Erythroblast (primary cell): ENCODE measurements at regions not wholly inside any gene's neighbourhood (a gene's known extent, or its start where the extent isn't known, plus 50 kb on each side); places are given as distances from the start of the nearest gene placed in this dataset.

ENCODE experiments used
- GATA1 ChIP-seq: IDR thresholded peaks from 2 replicates; pipeline ENCODE4 v1.6.1; 2011; ENCODE audit warnings: low read depth, mild to moderate bottlenecking, control low read depth, low read length, moderate library complexity
- POLR2A ChIP-seq: IDR thresholded peaks from 2 replicates; pipeline ENCODE4 v1.6.1; 2011; ENCODE audit warnings: mild to moderate bottlenecking, low read length

- no peak for TF ChIP-seq POLR2A
- no peak for TF ChIP-seq GATA1
Observed at GRCh38 chr12:82146740-82147139, 211.4 kb downstream of the CCDC59 start.
